ENCODE measurements at regions not wholly inside any gene's neighbourhood (a gene's known extent, or its start where the extent isn't known, plus 50 kb on each side); places are given as distances from the start of the nearest gene placed in this dataset.

GRCh38 chrX:77342004-77342403 lies 105.2 kb upstream of the FGF16 start:
- TF ChIP-seq RAD21 (IDR thresholded peaks at IDR 0.05) (no peak), REST (IDR thresholded peaks at IDR 0.05) (no peak), CTCF (IDR thresholded peaks at IDR 0.05; ENCODE audit: low read depth, low read length, missing input control) (no peak), EGR1 (IDR thresholded peaks at IDR 0.05; ENCODE audit: low read depth in 2 of 2) (no peak), FOXA1 (IDR thresholded peaks at IDR 0.05) (no peak), YY1 (IDR thresholded peaks at IDR 0.05) (no peak), SP1 (IDR thresholded peaks at IDR 0.05) (no peak), TAF1 (conservative IDR thresholded peaks at IDR 0.05) (no peak), MAX (IDR thresholded peaks at IDR 0.05) (no peak), ZBTB33 (IDR thresholded peaks at IDR 0.05) (no peak)

Measured in liver (tissue), 3 donors.